HG03558 (cell line): ENCODE measurements at regions not wholly inside any gene's neighbourhood (a gene's known extent, or its start where the extent isn't known, plus 50 kb on each side); places are given as distances from the start of the nearest gene placed in this dataset.
A peak's percentile ranks its signal among the peaks of the same experiment; 100 is the strongest.

ENCODE experiments used
- ATAC-seq: cut with Tn5 transposase; IDR thresholded peaks from one replicate; pipeline ENCODE4 v1.9.1; 2021; ENCODE audit warnings: moderate number of reproducible peaks; ENCODE audit not compliant: unreplicated experiment; ENCODE audit errors: extremely low read depth

DNA sequence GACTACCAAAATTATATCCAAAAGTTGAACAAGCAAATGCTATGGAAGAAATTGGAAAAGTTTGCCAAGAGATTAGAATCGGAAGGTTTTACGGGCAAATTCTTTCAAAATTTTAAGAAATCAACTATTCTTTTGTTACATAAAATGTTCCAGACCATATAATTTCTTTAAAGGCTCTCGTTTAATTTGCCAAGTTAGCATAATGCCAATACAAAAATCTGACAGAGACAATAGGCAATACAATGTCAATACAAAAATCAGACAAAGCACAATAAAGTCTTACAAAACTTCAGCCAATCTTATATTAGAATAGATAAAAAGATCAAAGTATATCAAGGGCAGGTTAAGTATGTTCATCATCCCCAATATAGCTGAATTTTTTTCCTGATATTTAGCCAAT lies 224.2 kb downstream of the BCL11A start:
- no peak for ATAC-seq

DNA sequence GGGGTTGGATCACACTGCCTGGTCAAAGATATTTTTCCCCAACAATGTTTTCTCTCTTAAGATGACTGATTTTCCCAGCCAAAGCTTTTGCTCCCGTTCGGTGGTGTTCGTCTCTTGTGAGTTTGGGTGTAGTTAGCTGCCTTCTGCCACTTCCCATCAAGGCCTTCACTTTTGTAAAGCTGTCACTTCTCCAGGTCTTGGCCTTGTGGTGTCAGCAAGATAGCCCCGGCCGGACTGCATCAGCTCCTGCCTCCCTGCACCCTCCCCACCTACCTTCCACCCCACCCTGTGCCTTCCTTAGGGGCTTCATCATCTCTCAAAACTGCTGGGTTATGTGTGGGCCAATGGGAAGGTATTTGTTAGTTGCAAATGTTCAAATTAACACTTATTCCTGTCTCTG lies 228.9 kb downstream of the BCL11A start:
- no peak for ATAC-seq

DNA sequence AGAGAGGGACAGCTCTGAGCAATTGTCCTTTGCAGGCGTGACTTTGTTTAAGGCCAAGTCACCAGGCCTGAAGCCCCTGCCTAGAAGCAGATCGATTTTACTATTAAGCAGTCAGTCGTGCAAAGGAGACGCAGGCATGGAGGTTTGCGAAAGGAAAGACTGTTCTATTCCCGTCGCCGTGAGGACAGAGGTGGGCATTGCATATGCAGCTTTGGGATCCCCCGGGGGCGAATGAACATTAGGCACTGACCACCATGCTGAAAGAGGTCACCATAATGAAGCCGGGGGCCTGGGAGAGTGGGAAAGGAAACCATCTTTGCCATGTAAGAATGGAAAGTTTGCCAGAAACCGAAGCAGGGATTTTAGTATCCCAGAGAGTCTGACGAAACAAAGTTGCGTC lies 231.6 kb downstream of the BCL11A start:
- no peak for ATAC-seq

DNA sequence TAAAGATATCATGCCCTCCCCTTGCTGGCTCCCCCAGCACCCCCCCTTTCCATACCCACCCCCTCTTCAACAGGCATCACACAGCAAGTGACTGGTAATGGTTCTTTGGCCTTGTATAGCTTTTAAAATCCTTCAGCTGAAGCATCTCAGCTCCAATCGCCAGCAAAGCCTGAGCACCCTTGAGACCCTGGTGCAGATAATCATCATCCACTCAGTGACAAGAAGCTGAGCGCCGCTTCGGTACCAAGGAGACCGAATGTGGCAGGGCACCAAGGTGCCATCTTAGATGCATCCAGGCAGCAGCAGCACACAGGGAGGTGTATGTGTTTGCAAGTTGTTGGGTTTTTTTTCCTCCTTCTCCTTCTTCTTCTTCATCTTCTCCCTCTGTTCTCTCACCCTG lies 232.7 kb downstream of the BCL11A start:
- no peak for ATAC-seq

DNA sequence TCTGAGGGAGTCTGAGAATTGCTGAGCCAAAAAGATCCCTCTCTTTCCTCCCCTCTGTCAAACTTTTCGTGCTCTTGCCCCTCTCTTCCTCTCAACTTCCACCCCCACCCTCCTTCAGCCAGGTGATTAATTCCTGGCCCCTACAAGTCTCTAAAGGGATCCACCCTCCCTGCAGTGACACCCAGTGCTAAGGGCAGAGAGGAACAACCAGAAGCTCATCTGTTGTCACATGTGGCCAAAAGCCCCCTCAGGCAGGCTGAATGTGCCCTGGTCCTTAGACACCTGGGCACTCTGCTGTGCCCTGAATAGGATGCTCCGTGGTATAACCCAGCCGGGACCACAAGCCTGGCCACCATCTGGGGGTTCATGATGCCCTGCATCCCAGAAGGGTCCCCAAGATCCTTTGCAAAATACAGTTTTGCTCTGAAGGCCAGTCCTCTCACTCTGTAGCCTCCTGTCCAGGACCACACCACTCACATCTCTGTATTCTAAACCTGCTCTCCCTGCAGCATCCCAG lies 234.4 kb downstream of the BCL11A start:
- no peak for ATAC-seq

DNA sequence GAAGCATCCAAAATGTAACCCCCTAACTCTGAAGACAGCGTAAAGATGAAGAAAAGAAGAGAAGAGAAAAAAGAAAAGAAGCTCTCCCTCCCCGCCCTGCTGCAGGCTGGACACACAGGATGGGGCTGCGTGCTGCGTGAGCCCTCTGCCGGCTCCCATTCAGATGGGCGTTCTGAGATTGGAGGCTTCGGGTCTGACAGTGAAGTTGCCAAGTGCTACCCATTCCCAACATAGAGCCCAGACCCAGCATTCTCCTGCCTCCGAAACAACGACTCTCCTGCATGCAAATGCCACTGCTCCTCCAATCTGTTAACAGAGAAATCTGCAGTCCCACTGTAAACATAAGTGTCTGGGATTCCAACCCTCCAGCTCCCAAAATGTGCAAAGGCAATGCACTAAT lies 234.9 kb downstream of the BCL11A start:
- ATAC-seq = no peak

DNA sequence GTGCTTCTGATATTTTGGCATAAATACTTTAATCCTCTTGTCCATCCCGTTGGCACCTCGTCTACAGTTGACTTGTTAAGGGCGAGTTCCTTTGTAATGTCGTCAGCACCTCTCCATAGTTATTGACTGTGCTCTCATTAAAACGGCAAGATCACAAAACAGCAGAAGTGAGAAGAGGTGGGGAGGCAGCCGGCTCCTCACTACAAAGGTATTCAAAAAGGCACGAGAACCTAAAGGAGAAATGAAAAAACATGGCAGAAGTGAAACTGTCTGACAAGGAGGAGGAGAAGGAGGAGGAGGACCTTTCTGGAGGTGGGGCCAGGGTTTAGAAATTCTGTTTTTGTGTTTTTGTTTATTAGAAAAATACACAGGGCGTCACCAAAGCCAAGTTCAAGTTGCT lies 235.6 kb downstream of the BCL11A start:
- ATAC-seq = peak; percentile 66

DNA sequence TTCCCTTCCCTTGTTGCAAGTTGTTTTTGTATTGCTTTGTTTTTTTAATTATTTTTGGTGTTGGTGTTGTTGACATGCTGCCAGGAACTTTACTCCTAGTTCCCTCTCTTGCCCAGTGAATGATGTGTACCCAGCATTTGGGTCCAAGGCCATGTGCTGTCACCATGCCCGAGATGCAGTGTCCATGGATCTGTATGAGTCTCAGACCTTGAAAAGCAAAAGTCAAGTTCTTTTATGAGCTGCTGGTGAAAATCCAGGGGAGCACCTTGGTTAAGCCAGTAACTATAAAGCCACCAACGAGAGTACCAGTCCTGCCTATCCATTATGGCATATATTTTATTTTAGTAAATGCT lies 236.4 kb downstream of the BCL11A start:
- ATAC-seq = no peak

DNA sequence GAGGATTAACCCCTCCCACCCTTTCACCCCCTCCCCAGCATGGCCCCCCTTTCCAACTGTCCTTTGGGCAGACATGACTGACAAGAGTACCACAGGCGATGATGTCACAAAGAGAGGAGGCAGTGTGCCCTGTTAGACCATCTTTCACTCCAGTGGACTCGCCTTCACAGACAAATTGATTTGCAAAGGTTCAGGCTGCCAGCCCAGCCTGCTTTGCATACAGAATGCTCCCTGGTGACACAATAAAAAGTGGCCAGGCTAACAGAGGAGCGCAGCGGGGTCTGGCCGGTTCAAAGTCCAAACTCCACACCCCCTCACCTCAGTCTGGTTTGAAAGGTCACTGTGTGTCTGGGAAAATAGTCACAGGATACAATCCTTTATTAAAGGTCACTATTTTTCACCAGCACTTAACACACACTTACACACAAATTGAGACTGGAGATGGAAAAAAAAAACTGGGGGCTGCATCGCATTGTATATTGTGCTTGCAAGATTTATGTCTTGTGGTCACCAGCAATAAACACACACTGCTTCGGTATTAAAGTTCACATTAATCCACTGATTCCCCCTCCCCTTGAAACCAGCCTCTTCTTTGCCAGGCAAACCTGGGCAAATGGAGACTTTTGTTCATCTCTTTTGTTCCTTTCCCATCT lies 236.9 kb downstream of the BCL11A start:
- no peak for ATAC-seq

DNA sequence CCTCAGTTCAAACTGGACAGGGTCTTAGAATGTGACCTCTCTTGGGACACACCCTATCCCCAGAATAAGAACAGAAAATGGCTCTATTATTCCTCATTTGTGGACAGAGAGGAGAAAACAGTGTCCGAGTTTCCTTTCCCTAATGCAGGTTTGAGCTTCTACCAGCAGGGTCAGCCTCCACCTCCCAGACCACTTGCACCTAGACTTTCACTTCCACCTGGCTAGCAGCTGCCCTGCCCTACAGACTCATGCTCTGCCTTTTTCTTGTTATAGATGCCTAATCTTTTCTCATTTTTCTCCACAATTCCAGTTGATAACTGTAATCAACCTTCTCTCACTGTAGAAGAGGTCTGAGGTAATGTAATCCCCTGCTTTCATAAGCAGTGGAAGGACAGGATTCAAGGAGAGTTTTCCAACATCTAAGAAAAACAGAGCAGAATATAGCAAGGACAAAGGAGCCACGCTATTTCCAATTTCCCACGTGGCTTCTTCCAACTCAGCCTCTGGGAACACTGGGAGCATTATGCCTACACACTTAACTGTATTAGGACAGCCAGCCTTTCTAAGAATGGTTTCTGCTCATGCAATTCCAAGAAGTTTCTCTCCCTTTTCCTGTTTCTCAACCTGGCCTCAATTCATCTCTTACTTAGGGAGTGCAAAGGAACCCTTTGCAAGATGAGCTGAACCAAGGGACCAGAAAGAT lies 239.8 kb downstream of the BCL11A start:
- no peak for ATAC-seq

DNA sequence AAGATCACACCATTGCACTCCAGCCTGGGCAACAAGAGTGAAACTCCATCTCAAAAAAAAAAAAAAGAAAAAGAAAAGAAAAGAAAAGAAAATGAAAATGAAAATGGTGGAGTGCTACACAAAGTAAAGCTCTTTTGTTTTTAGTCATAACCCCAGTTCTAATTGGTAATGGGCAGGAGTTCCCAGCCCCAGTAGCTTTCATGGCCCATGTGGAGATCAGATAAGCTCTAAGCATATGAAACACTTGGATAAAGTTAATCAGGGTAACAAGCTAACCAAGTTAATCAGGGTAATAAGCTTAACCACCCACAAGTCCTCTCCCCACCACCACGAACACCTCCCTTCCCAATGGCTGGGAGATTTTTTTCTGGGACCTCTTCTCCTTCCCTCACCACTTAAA lies 240.8 kb downstream of the BCL11A start:
- peak; percentile 74 for ATAC-seq

DNA sequence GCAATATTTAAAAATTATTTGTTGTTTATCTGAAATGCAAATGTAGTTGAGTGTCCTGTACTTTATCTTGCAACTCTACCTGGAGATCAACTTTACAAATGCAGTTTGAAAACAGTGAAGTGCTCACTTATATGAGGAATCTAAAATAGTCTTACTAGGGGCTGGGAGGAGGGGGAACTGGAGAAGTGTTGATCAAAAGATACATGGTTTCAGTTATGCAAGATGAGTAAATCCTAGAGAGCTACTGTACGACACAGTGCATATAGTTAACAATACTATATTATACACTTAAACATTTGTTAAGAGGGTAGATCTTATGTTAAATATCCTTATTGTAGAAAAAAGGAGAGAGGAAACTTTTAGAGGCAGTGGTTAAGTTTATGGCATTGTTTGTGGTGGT lies 241.9 kb downstream of the BCL11A start:
- peak; percentile 32 for ATAC-seq

DNA sequence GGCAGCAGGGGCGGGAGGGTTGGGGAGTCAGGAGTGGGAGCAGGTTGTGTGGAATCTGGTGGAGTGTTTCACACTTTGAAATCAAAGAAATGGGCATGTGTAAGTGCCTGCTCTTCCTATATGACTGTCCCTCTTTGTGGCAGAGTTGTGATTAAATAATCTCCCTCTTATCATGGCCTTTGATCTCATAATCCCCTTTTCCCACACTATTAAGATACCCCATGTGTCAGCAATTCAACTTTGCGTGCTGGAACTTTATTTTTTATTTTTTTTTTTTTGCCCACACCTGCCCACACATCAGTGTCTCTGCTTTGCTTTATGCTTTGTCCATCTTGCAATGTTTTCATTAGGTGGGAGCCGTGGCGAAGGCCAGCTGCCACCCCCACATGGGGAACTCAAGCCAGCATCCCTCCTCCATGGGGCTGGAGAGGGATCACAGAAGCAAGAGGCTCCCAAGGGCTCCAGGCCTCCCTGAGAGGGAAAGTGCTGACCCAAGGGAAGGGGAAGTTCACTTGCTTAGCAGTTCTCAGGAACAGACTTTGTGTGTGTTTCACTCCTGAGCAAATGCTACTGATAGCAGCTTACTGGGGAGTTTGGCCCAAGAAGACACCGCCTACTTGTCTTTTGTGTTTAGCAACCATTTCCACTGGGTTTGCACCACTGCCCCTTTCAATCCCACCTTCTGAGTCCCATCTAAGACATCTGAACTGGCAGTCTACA lies 243.4 kb downstream of the BCL11A start:
- no peak for ATAC-seq

DNA sequence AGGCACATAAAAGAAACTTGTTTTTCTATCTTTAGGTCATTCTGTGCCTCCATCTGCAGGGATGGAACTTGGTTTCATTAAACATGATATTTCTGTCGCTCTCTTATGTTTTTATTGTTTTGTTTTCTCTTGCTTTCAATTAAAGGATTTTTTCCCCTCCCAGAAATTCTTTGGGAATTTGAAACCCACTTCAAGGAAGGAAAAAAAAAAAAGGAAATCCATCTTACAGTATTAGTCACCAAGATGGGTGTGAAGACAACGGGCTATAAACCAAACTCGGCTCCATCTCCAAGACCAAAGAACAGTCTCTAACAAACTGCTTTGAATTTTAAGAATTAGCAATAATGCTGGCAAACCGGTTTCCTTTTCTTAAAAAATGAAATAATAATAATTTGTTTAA lies 244.1 kb downstream of the BCL11A start:
- ATAC-seq = no peak

DNA sequence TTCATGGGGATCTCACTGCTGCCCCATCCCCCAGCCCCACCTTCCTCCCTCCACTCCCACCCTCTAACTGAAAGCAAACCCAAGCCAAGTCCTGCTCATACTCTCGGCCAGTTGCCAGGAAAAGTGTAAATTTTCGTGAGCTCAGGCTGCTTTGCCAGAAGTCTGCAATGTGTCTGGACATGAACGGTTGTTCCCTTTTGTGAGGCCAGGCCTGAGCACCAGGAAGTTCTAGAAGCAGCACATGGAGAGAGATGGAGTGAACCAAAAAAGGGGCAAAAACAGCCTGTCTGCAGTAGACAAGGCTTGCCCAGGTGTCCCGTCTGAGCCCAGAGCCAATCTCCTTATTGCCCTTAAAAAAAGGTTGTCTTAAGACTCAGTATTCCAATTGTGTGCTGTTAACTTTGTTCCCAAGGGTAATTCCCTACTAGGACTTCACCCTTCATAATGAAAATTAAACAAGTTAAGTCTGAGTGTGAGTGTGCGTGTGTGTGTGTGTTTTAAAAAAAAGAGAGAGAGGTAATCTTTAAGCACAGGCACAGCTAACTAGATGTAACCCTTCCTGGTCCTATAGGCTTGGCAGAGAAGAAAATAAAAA lies 247.1 kb downstream of the BCL11A start:
- ATAC-seq = no peak

DNA sequence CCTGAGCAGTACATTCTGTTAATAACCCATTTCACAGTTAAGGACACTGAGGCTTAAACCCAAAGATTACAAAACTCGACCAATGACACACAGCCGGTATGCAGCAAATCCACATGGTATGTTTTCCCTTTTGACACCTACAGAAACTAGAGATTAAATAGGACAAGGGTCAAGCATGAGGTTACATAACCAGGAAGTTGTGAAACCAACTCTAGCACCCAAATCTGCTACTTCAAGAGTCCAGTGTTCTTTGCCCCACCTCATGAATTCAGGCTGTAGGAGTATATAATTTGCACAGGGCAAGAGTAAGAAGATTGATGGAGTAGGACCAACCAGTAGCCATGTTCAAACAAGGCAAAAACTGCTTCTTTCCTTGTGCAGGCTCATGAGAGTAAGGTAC lies 249.8 kb downstream of the BCL11A start:
- ATAC-seq = no peak

DNA sequence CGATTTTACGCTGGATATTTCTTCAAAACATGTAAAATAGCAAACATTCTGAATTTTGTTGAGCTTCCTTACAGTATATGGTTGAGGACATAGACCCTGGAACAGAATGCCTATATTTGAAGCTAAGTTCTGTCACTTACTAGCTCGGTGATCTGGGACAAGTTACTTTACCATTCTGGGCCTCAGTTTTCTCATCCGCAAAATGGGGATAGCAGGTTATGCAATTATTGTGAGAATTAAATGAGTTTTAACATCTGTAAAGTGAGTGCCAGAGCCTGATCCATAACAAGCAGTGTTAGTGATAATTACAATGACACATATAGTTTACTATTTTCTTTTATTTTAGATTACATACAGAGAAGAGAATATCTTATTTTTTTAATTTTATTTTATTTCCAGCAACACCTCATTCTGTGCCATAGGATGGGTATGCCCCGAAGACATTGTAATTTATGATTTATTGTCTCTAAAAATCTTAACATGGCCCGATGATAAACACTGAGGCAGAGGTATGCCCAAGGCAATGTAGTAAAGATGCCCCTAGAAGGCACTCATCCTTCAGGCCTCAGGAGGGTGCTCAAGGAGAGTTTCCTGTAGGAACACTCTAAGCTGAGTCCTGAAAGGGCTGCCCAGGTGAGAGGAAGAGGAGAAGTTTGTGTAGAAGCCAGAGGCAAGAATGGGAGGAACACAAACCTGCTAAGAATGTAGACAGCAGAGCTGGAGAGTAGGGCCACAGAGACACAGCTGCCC lies 250.9 kb downstream of the BCL11A start:
- no peak for ATAC-seq

DNA sequence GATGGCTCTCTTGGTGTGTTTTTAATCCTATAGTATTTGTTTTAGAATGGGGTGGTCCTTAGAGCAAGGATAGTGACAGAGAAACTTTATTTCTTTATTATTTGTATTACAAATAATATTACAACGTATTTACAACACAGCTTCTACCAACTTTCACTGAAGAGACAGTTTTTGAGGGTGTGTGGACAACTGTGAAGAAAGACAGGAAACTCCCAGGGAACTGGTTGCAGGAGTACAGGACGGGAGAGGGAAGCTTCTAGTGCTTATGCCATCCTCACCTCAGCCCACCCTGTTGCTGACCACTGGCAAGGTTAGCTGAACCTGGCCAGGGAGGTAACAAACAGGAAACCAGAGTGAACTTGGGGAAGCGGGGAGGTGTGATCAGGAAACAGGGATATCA lies 251.7 kb downstream of the BCL11A start:
- no peak for ATAC-seq

DNA sequence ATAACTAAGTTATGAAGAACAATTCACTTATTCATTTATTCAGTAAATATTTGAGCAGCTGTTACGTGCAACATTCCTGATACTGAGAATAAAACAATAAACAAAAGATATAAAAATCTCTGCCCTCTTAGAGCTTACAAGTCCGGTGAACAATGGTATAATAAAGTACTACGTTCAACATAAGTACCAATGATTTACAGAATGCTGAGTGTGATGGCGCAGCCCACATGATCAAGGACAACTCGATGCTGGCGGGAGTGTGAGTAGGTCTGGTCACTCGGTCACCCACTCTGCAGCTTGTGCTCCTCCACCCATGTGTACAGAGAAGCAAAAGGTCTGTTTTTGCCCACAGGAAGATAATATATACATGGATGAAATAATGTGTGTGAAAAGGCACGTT lies 254.3 kb downstream of the BCL11A start:
- no peak for ATAC-seq

DNA sequence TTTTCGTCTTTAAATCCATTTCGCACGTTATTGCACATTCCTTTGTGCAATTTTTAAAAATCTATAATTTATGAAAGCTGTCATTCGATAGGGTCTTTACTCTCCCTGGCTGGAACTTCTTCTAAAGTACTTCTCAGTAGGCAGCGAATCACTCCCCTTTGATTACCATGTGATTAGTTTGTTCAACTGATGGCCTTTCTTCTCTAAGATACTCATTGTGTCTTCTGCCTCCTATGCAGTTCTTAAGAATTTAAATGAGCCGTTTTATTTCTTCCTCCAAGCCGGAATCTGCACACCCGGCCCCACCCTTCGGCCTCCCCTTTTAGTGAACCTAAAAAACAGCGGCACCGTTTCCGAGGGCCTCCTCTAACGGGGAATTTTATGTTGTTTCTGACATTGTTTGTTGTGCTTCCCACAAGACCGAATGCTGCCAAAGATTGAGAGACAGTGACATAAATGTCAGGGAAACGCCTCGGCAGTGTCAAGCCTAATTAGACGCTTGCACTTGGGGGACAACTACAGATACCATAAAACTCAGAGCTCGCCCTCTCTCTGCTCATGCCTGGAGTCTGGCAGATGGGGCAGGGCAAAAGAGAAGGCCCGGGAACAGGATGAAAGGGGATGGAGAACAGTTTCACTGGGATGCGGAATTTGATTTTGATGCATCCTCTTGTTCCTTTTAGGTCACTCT lies 255.3 kb downstream of the BCL11A start:
- ATAC-seq = no peak
